ENCODE measurements at regions not wholly inside any gene's neighbourhood (a gene's known extent, or its start where the extent isn't known, plus 50 kb on each side); places are given as distances from the start of the nearest gene placed in this dataset.
"Not testable (repeated sequence)": the region's sequence is repeated elsewhere in the genome, so short reads cannot be mapped to it uniquely, and the experiment has no call there.

- DNase-seq (ENCODE audit: low read depth): peak; percentile 3
- no peak overlapping the region for H3K4me3 ChIP-seq (ENCODE audit: low read length)
- no peak for TF ChIP-seq CTCF (IDR thresholded peaks at IDR 0.05; ENCODE audit: insufficient read depth, low read depth, low read length, missing control alignments)
Observed at GRCh38 chr3:89946884-89947283, 839.5 kb downstream of the EPHA3 start.

DNA sequence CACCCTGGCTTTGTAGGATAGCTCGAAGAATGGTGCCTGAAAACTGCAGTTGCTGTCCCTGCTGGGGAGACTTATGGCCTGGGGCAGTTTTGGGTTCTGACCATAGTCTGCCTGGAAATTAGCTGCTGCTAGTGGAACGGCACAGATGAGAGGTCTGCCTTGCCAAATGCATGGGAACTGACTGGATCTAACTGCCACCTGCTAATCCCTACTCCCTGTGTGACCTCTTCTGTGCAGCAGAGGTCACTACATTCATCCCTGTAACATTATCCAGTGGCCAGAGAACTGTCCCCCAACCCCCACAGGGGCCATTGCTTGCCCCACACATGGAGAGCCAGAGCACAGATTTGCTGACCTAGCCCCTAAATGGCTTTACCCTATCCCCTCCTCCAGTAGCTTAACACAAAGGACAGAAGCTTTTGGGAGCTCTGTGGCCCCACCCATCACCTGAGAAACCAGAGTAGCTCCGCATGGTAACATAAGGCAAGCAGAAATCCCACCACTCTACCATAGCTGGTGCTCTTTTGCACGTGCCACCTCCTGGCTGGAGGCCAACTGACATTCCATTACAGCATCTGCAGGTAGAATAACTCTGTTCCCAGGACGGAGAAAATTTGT lies 840.0 kb downstream of the EPHA3 start:
- H3K4me3 ChIP-seq (ENCODE audit: low read length): no peak overlapping the region
- DNase-seq (ENCODE audit: low read depth): no peak
- no peak for TF ChIP-seq CTCF (IDR thresholded peaks at IDR 0.05; ENCODE audit: insufficient read depth, low read depth, low read length, missing control alignments)

- DNase-seq (ENCODE audit: low read depth): no peak
- no peak overlapping the region for H3K4me3 ChIP-seq (ENCODE audit: low read length)
- TF ChIP-seq CTCF (IDR thresholded peaks at IDR 0.05; ENCODE audit: insufficient read depth, low read depth, low read length, missing control alignments): no peak
Observed at GRCh38 chr3:89948008-89948407, 840.6 kb downstream of the EPHA3 start.

- DNase-seq (ENCODE audit: low read depth): no peak
- H3K4me3 ChIP-seq (ENCODE audit: low read length): no peak overlapping the region
- TF ChIP-seq CTCF (IDR thresholded peaks at IDR 0.05; ENCODE audit: insufficient read depth, low read depth, low read length, missing control alignments): no peak
Observed at GRCh38 chr3:89950772-89951171, 843.4 kb downstream of the EPHA3 start.

GRCh38 chr3:89954137-89954536 lies 846.7 kb downstream of the EPHA3 start:
- peak; percentile 4 for DNase-seq (ENCODE audit: low read depth)
- H3K4me3 ChIP-seq (ENCODE audit: low read length): no peak overlapping the region
- TF ChIP-seq CTCF (IDR thresholded peaks at IDR 0.05; ENCODE audit: insufficient read depth, low read depth, low read length, missing control alignments): no peak

DNA sequence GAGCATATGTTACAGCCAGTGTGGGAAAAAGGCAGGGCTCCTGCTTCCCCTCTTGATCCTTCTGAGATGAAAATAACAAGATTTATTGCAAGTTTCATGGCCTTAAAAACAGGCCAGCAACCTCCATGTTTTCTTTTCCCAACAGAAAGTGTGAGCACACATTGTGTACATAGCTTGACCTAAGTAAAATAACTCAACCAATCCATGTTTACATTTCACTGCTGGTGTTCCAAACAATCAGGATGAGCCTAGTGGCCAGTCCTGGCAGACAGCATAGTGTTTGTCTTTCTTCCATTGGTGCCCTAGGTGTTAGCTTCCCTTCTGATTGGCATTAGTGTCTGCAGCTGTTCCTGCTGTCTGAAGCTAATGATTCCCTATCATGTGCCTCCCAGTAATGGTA lies 847.7 kb downstream of the EPHA3 start:
- no peak for TF ChIP-seq CTCF (IDR thresholded peaks at IDR 0.05; ENCODE audit: insufficient read depth, low read depth, low read length, missing control alignments)
- no peak for DNase-seq (ENCODE audit: low read depth)
- no peak overlapping the region for H3K4me3 ChIP-seq (ENCODE audit: low read length)

GRCh38 chr3:89957451-89957850 lies 850.0 kb downstream of the EPHA3 start:
- no peak for TF ChIP-seq CTCF (IDR thresholded peaks at IDR 0.05; ENCODE audit: insufficient read depth, low read depth, low read length, missing control alignments)
- no peak for DNase-seq (ENCODE audit: low read depth)
- H3K4me3 ChIP-seq (ENCODE audit: low read length): no peak overlapping the region

- not testable (repeated sequence) for H3K4me3 ChIP-seq (ENCODE audit: low read length); DNase-seq (ENCODE audit: low read depth)
Observed at GRCh38 chr3:89958163-89958562, 850.7 kb downstream of the EPHA3 start.
